ENCODE measurements at regions not wholly inside any gene's neighbourhood (a gene's known extent, or its start where the extent isn't known, plus 50 kb on each side); places are given as distances from the start of the nearest gene placed in this dataset.

- TF ChIP-seq ZFX (IDR thresholded peaks at IDR 0.05; ENCODE audit: borderline replicate concordance): no peak
- H3K27ac ChIP-seq: no peak overlapping the region
Measured at GRCh38 chr10:52870562-52870961, 98.0 kb upstream of the MBL2 start.

GRCh38 chr10:52869864-52870263 lies 97.3 kb upstream of the MBL2 start:
- TF ChIP-seq ZFX (IDR thresholded peaks at IDR 0.05; ENCODE audit: borderline replicate concordance) (no peak), CTCF (IDR thresholded peaks at IDR 0.05) (no peak)
- no peak overlapping the region for H3K27ac ChIP-seq

GRCh38 chr10:52865213-52865612 lies 92.6 kb upstream of the MBL2 start:
- H3K27ac ChIP-seq: no peak overlapping the region

GRCh38 chr10:52864201-52865106 lies 91.9 kb upstream of the MBL2 start:
- no peak for TF ChIP-seq ZFX (IDR thresholded peaks at IDR 0.05; ENCODE audit: borderline replicate concordance)
- TF ChIP-seq CTCF (IDR thresholded peaks at IDR 0.05): no peak
- no peak overlapping the region for H3K27ac ChIP-seq

More at GRCh38 chr10:52865213-52865612, 92.6 kb upstream of the MBL2 start:
- TF ChIP-seq ZFX (IDR thresholded peaks at IDR 0.05; ENCODE audit: borderline replicate concordance) (no peak), CTCF (IDR thresholded peaks at IDR 0.05) (no peak)

GRCh38 chr10:52858722-52859121 lies 86.1 kb upstream of the MBL2 start:
- TF ChIP-seq CTCF (IDR thresholded peaks at IDR 0.05) (no peak), ZFX (IDR thresholded peaks at IDR 0.05; ENCODE audit: borderline replicate concordance) (no peak)
- H3K27ac ChIP-seq: no peak overlapping the region

GRCh38 chr10:52855546-52856325 lies 83.2 kb upstream of the MBL2 start:
- H3K27ac ChIP-seq: no peak overlapping the region
- no peak for TF ChIP-seq CTCF (IDR thresholded peaks at IDR 0.05)
- TF ChIP-seq ZFX (IDR thresholded peaks at IDR 0.05; ENCODE audit: borderline replicate concordance): no peak

GRCh38 chr10:52853704-52854103 lies 81.1 kb upstream of the MBL2 start:
- no peak overlapping the region for H3K27ac ChIP-seq
- TF ChIP-seq ZFX (IDR thresholded peaks at IDR 0.05; ENCODE audit: borderline replicate concordance) (no peak), CTCF (IDR thresholded peaks at IDR 0.05) (no peak)

Measured in 22Rv1 (cell line).